T-helper 1 cell treated with Interleukin-12 subunit alpha and Interleukin-12 subunit beta and Interleukin-4 antibody, amounts not matched to agents 30 μg/mL and 1 μg/mL, for 36 hours (primary cell): ENCODE measurements at regions not wholly inside any gene's neighbourhood (a gene's known extent, or its start where the extent isn't known, plus 50 kb on each side); places are given as distances from the start of the nearest gene placed in this dataset.

ENCODE experiments used
- H3K27ac Mint-ChIP-seq: one replicate; pipeline ENCODE4 v1.8.0; 2021; ENCODE audit warnings: mild to moderate bottlenecking, mixed read lengths
- H3K27me3 Mint-ChIP-seq: one replicate; pipeline ENCODE4 v1.8.0; 2021; ENCODE audit warnings: low read depth, mixed read lengths
- H3K36me3 Mint-ChIP-seq: one replicate; pipeline ENCODE4 v1.8.0; 2021; ENCODE audit warnings: low read depth, mixed read lengths
- H3K4me1 Mint-ChIP-seq: one replicate; pipeline ENCODE4 v1.8.0; 2021; ENCODE audit warnings: low read depth, mixed read lengths
- H3K4me3 Mint-ChIP-seq: one replicate; pipeline ENCODE4 v1.8.0; 2021; ENCODE audit warnings: mild to moderate bottlenecking, moderate library complexity, mixed read lengths
- H3K9me3 Mint-ChIP-seq: one replicate; pipeline ENCODE4 v1.8.0; 2021; ENCODE audit warnings: mixed read lengths

DNA sequence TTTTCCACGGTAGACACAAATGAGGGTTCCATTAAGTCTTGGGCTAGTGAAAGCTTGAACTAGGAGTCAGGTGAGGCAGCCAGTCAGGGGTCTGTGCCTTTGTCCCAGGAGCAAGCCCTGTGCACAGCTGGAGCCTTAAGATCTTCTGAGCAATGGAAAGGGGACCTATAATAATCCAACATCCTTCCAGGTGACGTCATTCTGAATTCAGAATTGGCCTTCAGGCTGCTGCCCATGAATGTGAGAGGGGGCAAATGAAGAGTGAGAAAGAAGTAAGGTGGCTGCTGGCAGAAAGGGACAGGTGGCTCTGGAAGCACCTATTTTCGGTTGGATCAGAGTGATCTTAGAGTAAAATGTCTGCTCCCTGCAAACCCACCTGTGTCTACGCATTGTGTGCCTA, 488.1 kb upstream of the CDH5 start:
- H3K4me1 Mint-ChIP-seq = no peaks in the 10 kb centered on the region
- H3K27ac Mint-ChIP-seq = no peak overlapping the region
- no peak overlapping the region for H3K4me3 Mint-ChIP-seq
- no peaks in the 10 kb centered on the region for H3K9me3 Mint-ChIP-seq
- H3K27me3 Mint-ChIP-seq = no peaks in the 10 kb centered on the region
- no peaks in the 10 kb centered on the region for H3K36me3 Mint-ChIP-seq

DNA sequence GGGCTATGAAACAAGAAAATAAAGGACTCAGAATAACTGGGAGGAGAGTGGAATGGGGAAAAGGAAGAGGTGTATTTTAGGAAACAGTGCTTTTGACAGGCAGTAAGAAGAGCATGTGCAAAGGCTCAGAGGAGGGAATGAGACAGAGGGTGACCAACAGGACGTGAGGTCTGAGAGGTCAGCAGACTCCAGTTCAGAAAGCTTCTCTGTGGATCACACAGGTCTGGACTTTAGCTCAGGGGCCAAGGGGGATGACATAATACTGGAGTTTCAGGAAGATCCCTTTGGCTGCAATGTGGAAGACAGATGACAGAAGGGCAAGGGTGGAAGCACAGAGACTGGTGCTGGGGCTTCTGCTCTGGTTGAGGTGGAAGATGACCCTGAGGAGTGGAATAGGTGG, 489.9 kb upstream of the CDH5 start:
- no peaks in the 10 kb centered on the region for H3K4me1 Mint-ChIP-seq
- H3K27me3 Mint-ChIP-seq = no peaks in the 10 kb centered on the region
- H3K9me3 Mint-ChIP-seq = no peaks in the 10 kb centered on the region
- no peak overlapping the region for H3K27ac Mint-ChIP-seq
- no peaks in the 10 kb centered on the region for H3K36me3 Mint-ChIP-seq
- H3K4me3 Mint-ChIP-seq = no peak overlapping the region

DNA sequence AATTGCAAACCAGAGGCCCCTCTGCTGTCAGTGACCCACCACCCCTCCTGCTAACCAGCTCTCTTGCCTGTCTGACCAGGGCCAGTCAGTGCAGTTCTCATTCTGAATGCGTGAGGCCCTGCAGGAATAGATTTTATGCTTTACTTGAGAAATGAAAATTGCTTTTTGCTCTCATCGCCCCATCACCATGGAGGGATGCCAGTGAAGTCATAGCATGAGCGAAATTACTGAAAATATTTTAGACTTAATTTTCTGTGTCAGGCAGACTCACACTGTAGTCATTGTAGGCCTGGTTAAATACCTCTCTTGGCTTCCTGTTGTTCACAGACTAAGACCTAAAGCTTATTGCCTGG, 490.5 kb upstream of the CDH5 start:
- H3K36me3 Mint-ChIP-seq = no peaks in the 10 kb centered on the region
- H3K27me3 Mint-ChIP-seq = no peaks in the 10 kb centered on the region
- no peak overlapping the region for H3K27ac Mint-ChIP-seq
- no peaks in the 10 kb centered on the region for H3K9me3 Mint-ChIP-seq
- no peak overlapping the region for H3K4me3 Mint-ChIP-seq
- H3K4me1 Mint-ChIP-seq = no peaks in the 10 kb centered on the region

DNA sequence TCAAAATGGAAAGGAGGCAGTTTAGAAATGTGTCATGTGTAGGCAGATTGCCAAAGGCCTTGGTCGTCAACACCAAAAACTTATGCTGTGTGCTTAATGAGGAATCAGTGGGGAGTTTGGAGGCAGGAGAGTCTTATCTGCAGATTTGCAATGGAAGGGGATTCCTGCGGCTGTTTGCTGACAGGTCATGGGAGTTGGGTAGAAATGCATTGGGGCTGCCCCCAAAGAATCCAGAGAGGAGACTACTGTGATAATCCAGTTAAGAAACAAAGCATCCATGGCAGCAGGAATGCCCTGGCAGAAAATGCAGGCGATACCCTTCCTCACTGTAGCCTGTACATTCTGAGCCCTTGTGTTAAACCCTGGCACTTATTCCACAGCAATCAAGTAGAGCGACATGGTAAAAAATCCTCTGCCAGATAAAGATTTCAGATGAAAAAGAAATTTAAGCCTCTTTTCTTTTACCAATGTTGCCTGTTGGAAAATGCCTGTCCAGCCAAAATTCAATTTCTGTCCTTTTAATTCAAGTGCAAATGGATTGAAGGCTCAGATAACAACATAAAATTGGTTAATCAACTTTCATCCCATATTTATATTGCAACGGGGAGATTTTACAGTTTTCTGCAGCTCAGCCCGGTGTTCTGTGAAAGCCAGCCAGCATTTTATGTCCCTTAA, 491.0 kb upstream of the CDH5 start:
- H3K4me3 Mint-ChIP-seq = no peak overlapping the region

DNA sequence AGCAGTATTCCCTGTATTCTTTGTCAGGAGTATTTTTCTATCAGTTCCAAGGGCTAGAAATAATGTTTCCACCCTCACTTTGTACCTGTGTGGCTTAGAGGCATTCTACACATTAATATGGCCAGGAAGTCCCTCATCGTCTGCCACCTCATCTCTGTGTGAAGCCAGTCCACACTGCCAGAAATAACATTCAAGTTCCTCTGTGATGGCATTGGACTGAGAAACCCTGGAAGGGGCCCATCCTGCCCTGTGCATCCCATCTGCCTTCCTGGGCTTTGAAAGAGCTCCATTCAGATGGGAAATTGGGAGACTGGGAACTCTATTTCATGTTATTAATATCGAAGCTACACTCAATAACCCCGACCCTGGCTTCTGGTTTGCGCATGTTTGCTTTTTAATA, 497.2 kb upstream of the CDH5 start:
- Mint-ChIP-seq H3K36me3 (no peaks in the 10 kb centered on the region), H3K27ac (no peak overlapping the region), H3K9me3 (peaks cover 6% of the 10 kb centered on the region), H3K4me1 (no peaks in the 10 kb centered on the region), H3K27me3 (no peaks in the 10 kb centered on the region), H3K4me3 (no peak overlapping the region)

More for the DNA sequence above, 491.0 kb upstream of the CDH5 start:
- H3K36me3 Mint-ChIP-seq = no peaks in the 10 kb centered on the region
- H3K4me1 Mint-ChIP-seq = no peaks in the 10 kb centered on the region
- no peaks in the 10 kb centered on the region for H3K27me3 Mint-ChIP-seq
- no peaks in the 10 kb centered on the region for H3K9me3 Mint-ChIP-seq
- no peak overlapping the region for H3K27ac Mint-ChIP-seq

DNA sequence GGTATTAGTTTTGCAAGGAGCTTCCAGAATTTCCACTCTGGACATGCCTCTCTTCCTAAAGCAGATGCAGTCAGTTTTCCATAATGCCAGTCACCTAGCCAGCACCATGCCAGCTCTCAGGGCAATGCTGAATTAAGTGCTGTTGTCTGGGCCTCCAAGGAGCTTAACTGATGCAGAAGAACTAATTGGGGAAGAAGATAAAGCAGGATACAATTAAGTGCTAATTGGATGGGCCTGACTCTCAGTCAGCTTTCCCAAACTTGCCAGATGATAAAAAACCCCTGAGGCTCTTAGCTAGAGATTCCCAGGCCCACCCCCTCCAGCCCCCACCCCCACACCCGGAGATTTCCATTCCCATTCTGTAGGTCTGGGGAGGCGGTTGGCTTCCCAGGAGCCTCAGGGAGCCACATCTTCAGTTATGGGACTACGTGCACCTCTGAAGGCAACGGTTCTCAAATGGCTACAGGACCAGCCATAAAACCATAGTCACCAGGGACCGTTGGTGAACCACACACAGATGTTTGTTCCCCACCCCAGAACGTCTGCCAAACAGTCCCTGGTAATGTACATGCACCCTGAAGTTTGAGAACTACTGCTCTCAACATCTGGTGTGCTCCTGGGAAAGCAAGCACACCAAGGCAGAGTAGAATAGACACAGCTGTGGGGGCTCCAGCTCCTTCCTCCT, 499.1 kb upstream of the CDH5 start:
- no peak overlapping the region for H3K27ac Mint-ChIP-seq
- H3K27me3 Mint-ChIP-seq = no peaks in the 10 kb centered on the region
- peaks cover 15% of the 10 kb centered on the region for H3K9me3 Mint-ChIP-seq
- H3K36me3 Mint-ChIP-seq = no peaks in the 10 kb centered on the region
- no peaks in the 10 kb centered on the region for H3K4me1 Mint-ChIP-seq
- H3K4me3 Mint-ChIP-seq = no peak overlapping the region

DNA sequence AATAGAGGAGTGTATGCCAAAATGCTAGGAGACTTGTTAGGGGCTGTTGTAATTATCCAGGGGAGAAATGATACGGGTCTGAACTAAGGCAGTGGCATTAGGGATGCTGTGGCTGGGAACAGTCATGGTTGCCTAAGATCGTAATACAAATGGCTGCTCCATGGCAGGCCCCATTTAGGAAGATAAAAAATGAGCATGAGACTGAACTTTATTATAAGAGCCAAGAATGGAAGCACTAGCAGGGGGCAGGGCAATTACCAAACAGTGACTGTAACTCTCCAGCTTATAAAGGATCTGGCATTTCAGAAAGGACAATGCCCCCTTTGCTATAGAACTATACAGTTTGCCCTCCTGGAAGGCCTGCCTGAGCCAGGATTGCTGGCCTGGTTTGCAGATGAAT, 503.3 kb upstream of the CDH5 start:
- H3K4me3 Mint-ChIP-seq = no peak overlapping the region
- no peaks in the 10 kb centered on the region for H3K36me3 Mint-ChIP-seq
- H3K4me1 Mint-ChIP-seq = no peaks in the 10 kb centered on the region
- H3K27me3 Mint-ChIP-seq = no peaks in the 10 kb centered on the region
- peaks cover 15% of the 10 kb centered on the region for H3K9me3 Mint-ChIP-seq
- H3K27ac Mint-ChIP-seq = no peak overlapping the region

DNA sequence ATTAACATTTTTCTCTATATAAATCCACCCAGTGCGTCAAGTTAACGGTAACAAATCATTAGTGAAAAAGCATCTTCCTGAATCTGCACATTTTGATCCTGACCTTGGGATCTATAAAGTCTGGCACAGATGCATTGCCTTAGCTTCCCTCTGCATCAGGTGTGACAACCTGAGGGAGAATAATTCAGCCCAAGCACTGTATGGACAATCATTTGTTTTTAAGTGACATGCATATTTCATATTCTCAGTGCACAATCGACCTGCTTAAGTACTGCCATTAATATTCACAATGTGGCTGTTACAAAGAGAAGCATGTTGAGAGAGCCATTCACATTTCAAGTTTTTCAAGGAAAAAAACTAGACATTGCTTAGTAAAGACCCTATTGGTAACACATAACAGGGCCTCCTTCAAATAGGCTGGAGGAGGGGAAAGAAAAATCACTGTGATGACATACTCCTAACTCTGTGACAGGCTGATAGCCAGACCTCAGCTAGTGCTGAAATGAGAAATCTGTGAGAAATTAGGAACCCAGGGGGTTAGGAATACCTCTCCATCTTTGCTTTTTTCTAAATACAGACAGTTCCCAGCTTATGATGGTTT, 505.3 kb upstream of the CDH5 start:
- Mint-ChIP-seq H3K4me1 (no peaks in the 10 kb centered on the region), H3K27ac (no peak overlapping the region), H3K36me3 (no peaks in the 10 kb centered on the region), H3K27me3 (no peaks in the 10 kb centered on the region), H3K4me3 (no peak overlapping the region), H3K9me3 (peaks cover 15% of the 10 kb centered on the region)

DNA sequence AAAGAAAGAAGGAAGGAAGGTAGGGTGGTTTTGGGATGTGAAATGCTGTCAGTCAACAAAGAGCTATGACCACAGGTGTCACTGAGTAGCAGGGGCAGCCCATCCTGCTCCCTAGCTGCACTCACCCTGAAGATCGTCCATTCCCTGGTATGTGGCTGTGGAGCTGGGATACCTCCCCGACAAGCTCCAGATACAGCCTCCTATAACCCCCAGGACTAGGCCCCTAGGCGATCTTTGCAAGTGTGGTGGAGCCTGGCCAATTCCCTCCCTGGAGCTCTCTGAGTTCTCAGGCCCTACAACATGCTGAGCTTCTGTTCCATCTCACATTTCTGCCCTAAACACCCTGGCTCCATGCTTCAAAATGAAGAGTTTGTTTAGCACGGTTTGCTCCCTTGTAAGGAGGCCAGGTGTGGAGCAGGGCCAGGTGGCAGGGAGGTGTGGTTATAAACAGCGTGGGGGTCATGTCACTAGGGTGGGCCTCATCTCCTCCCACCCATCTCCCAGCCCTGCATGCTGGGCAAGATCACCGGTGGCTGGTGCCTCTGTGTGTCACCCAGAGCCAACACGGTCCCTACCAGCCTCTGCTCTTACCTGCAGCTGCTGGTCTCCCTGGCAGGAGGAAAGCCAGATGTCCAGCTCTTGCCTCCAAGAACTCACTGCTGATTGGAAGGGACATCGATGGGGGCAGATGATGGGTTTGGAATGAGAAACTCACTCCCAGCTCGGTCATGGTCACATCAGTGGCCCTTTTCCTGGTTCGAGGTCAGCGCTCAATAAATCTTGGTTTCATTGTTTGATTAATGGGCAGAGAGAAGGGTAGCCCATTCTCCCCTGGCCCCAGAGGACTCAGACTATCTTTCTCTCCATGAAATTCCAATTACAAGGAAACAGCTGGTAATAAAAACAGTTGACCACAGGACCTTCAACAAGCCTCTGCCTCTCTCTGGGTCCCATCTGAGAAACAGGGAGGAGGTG, 511.0 kb upstream of the CDH5 start:
- peaks cover 5% of the 10 kb centered on the region for H3K9me3 Mint-ChIP-seq
- no peak overlapping the region for H3K27ac Mint-ChIP-seq
- H3K4me3 Mint-ChIP-seq = no peak overlapping the region
- H3K4me1 Mint-ChIP-seq = no peaks in the 10 kb centered on the region
- H3K36me3 Mint-ChIP-seq = no peaks in the 10 kb centered on the region
- no peaks in the 10 kb centered on the region for H3K27me3 Mint-ChIP-seq

DNA sequence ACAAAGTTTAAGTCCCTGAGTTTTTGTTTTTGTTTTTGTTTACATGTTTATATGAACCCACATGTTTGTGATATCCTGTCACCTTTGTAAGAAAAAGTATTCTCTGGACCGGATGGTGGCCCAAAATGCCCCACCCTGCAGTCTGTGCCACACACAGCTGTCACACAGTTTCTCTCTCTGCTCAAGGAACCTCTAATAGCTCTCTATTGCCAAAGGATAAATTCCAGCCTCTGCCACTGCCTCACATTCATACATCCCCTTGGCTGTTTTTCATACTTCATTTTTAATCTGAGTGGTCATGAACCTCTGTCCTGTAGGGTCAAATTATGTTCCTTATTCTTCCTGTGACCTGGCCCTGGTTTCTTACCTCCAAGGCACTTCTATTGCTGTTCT, 520.3 kb upstream of the CDH5 start:
- H3K4me3 Mint-ChIP-seq = no peak overlapping the region
- no peaks in the 10 kb centered on the region for H3K4me1 Mint-ChIP-seq
- no peaks in the 10 kb centered on the region for H3K27me3 Mint-ChIP-seq
- no peaks in the 10 kb centered on the region for H3K36me3 Mint-ChIP-seq
- no peak overlapping the region for H3K27ac Mint-ChIP-seq
- H3K9me3 Mint-ChIP-seq = no peaks in the 10 kb centered on the region

DNA sequence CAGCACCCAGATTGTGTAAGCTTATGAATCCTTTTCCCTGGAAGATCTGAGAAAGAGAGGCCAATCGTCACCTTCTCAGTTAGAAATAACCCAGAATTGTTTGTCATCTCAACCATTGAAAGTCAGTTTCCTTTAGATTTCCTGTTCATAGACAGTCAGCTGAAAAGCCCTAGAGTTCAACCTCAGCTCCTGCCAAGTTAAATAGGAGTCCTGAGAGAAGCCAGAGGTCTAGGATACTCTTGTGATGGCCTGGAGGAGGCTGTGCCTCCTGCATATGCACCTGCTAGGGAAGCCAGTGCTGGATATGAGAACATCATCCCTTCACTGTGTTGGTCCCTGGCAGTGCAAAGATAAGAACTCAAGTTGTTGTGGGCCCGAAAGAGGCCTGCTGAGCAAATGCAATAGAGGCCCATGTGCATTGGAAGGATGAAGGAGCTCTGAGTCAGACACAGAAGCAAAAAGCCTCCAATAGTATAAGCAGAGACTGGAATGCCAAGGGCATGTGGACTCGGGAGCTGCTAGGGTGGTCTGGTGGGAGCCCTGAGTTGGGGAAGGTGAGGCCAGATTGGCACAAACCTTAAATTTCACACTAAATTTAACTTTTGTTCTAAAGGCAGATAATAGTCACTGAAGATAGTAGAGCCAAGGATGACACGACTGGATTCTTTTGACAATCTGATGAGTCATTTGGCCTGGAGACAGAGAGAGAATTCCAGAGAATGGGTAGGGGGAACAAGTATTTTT, 520.9 kb upstream of the CDH5 start:
- Mint-ChIP-seq H3K4me1 (no peaks in the 10 kb centered on the region), H3K9me3 (no peaks in the 10 kb centered on the region), H3K4me3 (no peak overlapping the region), H3K27ac (no peak overlapping the region), H3K27me3 (no peaks in the 10 kb centered on the region), H3K36me3 (no peaks in the 10 kb centered on the region)

DNA sequence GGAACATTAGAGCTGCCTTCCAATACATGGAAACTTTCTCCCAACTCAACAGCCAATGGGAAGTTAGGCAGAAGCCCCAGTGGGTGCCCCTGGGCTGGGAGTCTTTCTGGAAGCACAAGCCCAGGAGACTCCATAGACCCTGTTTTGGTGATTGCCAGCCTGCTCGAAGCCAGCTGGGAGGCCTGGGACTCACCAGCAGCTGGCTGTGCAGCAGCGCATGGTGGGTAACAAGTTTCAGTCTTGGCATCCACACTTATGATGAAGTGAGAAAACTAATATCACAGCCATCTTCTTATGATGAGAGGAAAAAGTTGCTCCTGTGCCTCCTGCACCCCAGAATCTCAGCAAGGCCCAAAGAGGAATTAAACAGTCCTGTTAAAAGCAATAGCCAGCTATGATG, 522.5 kb upstream of the CDH5 start:
- H3K36me3 Mint-ChIP-seq = no peaks in the 10 kb centered on the region
- no peaks in the 10 kb centered on the region for H3K27me3 Mint-ChIP-seq
- H3K4me1 Mint-ChIP-seq = no peaks in the 10 kb centered on the region
- no peak overlapping the region for H3K4me3 Mint-ChIP-seq
- H3K9me3 Mint-ChIP-seq = no peaks in the 10 kb centered on the region
- no peak overlapping the region for H3K27ac Mint-ChIP-seq

DNA sequence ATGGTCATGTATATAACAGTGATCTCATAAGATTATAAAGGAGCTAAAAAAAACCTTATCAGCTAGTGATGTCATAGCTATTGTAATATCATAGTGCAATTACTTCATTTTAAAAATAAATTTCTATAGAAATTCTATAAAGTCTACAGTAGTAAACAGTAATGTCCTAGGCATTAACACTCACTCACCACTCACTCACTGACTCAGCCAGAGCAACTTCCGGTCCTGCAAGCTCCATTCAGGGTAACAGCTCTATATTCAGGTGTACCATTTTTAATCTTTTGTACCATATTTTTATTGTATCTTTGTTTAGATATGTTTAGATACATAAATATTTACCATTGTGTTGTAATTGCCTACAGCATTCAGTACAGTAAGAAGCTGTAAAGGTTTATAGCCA, 524.4 kb upstream of the CDH5 start:
- Mint-ChIP-seq H3K9me3 (no peaks in the 10 kb centered on the region), H3K27me3 (no peaks in the 10 kb centered on the region), H3K36me3 (no peaks in the 10 kb centered on the region), H3K4me1 (no peaks in the 10 kb centered on the region), H3K4me3 (no peak overlapping the region), H3K27ac (no peak overlapping the region)

DNA sequence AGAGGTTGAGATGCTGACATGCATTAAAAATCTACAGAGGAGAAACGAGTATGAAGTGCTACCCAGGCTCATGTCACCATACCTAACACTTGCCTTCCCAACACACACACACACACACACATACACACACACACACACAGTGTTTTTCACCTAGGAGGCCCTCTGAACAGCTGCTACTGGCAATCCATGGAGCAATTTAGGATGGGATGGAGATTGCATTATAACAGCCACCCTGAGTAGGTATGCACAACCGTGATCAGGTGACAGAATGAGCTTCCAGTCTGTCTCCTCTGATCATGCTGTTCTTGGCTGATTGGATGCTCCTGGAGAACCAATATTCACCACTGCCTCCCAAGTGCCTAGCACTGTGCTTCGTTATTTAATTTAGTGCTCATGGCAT, 528.5 kb upstream of the CDH5 start:
- no peaks in the 10 kb centered on the region for H3K9me3 Mint-ChIP-seq
- H3K4me3 Mint-ChIP-seq = no peak overlapping the region
- H3K27me3 Mint-ChIP-seq = no peaks in the 10 kb centered on the region
- no peaks in the 10 kb centered on the region for H3K4me1 Mint-ChIP-seq
- no peaks in the 10 kb centered on the region for H3K36me3 Mint-ChIP-seq
- H3K27ac Mint-ChIP-seq = no peak overlapping the region
